DND-41 (cell line): ENCODE measurements at regions not wholly inside any gene's neighbourhood (a gene's known extent, or its start where the extent isn't known, plus 50 kb on each side); places are given as distances from the start of the nearest gene placed in this dataset.
A peak's percentile ranks its signal among the peaks of the same experiment; 100 is the strongest.

Source experiments
- ATAC-seq: fragments of 200-7000 bp; cut with Tn5 transposase; 3 replicates; pipeline ENCODE4 v1.9.1; 2021; ENCODE audit warnings: low read depth; ENCODE audit not compliant: insufficient read depth
- DNase-seq: peaks from one replicate; pipeline ENCODE4 v3.0.0-alpha.2; 2020
- H2AFZ ChIP-seq: 2 replicates; pipeline ENCODE4 v1.6.0; 2012; ENCODE audit warnings: low read depth, low read length
- H3K27ac ChIP-seq: 2 replicates; pipeline ENCODE4 v1.5.1; 2012; ENCODE audit warnings: low read length, inconsistent platforms
- H3K27me3 ChIP-seq: fragments of 200-600 bp; sonication (generic); 2 replicates; pipeline ENCODE4 v1.6.0; 2012; ENCODE audit warnings: low read length, mild to moderate bottlenecking, inconsistent platforms; ENCODE audit not compliant: insufficient read depth, poor library complexity
- H3K36me3 ChIP-seq: 2 replicates; pipeline ENCODE4 v1.5.1; 2012; ENCODE audit warnings: low read length, inconsistent platforms; ENCODE audit not compliant: insufficient read depth
- H3K4me1 ChIP-seq: 2 replicates; pipeline ENCODE4 v1.5.1; 2012; ENCODE audit warnings: mild to moderate bottlenecking, low read length; ENCODE audit not compliant: insufficient read depth
- H3K4me2 ChIP-seq: 2 replicates; pipeline ENCODE4 v1.6.0; 2012; ENCODE audit warnings: mild to moderate bottlenecking, moderate library complexity, low read length, inconsistent platforms; ENCODE audit not compliant: insufficient read depth
- H3K4me3 ChIP-seq, 2 experiments: fragments of 200-600 bp in 1 of 2; shearing (Covaris generic) in 1 of 2; 2 replicates each; pipeline ENCODE4 v1.5.1; 2012 to 2016; ENCODE audit warnings: inconsistent platforms in 2 of 2, low read length in 2 of 2, mild to moderate bottlenecking in 2 of 2, low read depth in 1 of 2, moderate library complexity in 1 of 2
- H3K79me2 ChIP-seq: 2 replicates; pipeline ENCODE4 v1.6.0; 2012; ENCODE audit warnings: low read length, inconsistent platforms; ENCODE audit not compliant: insufficient read depth
- H3K9ac ChIP-seq: 2 replicates; pipeline ENCODE4 v1.6.0; 2012; ENCODE audit warnings: low read depth, mild to moderate bottlenecking, inconsistent platforms, low read length, moderate library complexity
- H3K9me3 ChIP-seq: 2 replicates; pipeline ENCODE4 v1.5.1; 2012; ENCODE audit warnings: low read length, moderate library complexity, mild to moderate bottlenecking, inconsistent platforms; ENCODE audit not compliant: insufficient read depth, severe bottlenecking
- H4K20me1 ChIP-seq: 2 replicates; pipeline ENCODE4 v1.6.0; 2012; ENCODE audit warnings: low read length; ENCODE audit not compliant: insufficient read depth
- CTCF ChIP-seq: IDR thresholded peaks from 2 replicates; pipeline ENCODE4 v1.5.1; 2012; ENCODE audit warnings: borderline replicate concordance, low read length, moderate library complexity, mild to moderate bottlenecking; ENCODE audit not compliant: poor library complexity, severe bottlenecking; ENCODE audit errors: extremely low read depth
- EZH2 ChIP-seq: IDR thresholded peaks from 3 replicates; pipeline ENCODE4 v1.6.1; 2012; ENCODE audit warnings: borderline replicate concordance, low read depth, mild to moderate bottlenecking, moderate library complexity, low read length, inconsistent platforms; ENCODE audit not compliant: severe bottlenecking

GRCh38 chr3:8441969-8442559 lies 59.6 kb upstream of the LMCD1 start:
- H3K9me3 ChIP-seq, result peaks cover 4% of the 10 kb centered on the region
- H3K4me2 ChIP-seq, result no peak overlapping the region
- no peaks in the 10 kb centered on the region for H3K79me2 ChIP-seq
- no peaks in the 10 kb centered on the region for H4K20me1 ChIP-seq
- no peak for DNase-seq
- no peak overlapping the region for H2AFZ ChIP-seq
- no peak overlapping the region for H3K27ac ChIP-seq
- TF ChIP-seq EZH2, result no peak
- TF ChIP-seq CTCF, result peak; percentile 62
- no peak for ATAC-seq
- peaks cover 6% of the 10 kb centered on the region for H3K4me1 ChIP-seq
- H3K4me3 ChIP-seq, result no peak overlapping the region
- no peak overlapping the region for H3K9ac ChIP-seq
- H3K27me3 ChIP-seq, result peaks cover 9% of the 10 kb centered on the region
- H3K36me3 ChIP-seq, result no peaks in the 10 kb centered on the region

GRCh38 chr3:8442993-8443650 lies 58.5 kb upstream of the LMCD1 start:
- Histone ChIP-seq H3K9me3 (peaks cover 4% of the 10 kb centered on the region), H3K27me3 (peaks cover 9% of the 10 kb centered on the region), H3K9ac (no peak overlapping the region), H3K4me3 (no peak overlapping the region), H3K79me2 (no peaks in the 10 kb centered on the region), H3K4me1 (peaks cover 6% of the 10 kb centered on the region), H4K20me1 (no peaks in the 10 kb centered on the region), H3K27ac (no peak overlapping the region), H3K4me2 (no peak overlapping the region), H2AFZ (no peak overlapping the region), H3K36me3 (no peaks in the 10 kb centered on the region)
- no peak for TF ChIP-seq EZH2
- TF ChIP-seq CTCF, result no peak
- ATAC-seq (no peak), DNase-seq (no peak)

GRCh38 chr3:8443829-8444791 lies 57.5 kb upstream of the LMCD1 start:
- Histone ChIP-seq H2AFZ (0 out of 2 replicates have a peak overlapping the region, but pooled peaks have one; percentile 8), H3K9me3 (no peaks in the 10 kb centered on the region), H3K79me2 (no peaks in the 10 kb centered on the region), H3K27ac (no peak overlapping the region), H4K20me1 (no peaks in the 10 kb centered on the region), H3K36me3 (no peaks in the 10 kb centered on the region), H3K4me1 (peaks cover 6% of the 10 kb centered on the region), H3K27me3 (peaks cover 9% of the 10 kb centered on the region), H3K9ac (no peak overlapping the region), H3K4me2 (peak overlapping the region; percentile 27; the same call in 1 of the 2 replicates), H3K4me3 (no peak overlapping the region)
- ATAC-seq (peak; percentile 33; the same call in 1 of the 3 replicates), DNase-seq (no peak)
- TF ChIP-seq EZH2 (no peak), CTCF (no peak)
